ENCODE measurements at regions not wholly inside any gene's neighbourhood (a gene's known extent, or its start where the extent isn't known, plus 50 kb on each side); places are given as distances from the start of the nearest gene placed in this dataset.
"Not testable (repeated sequence)": the region's sequence is repeated elsewhere in the genome, so short reads cannot be mapped to it uniquely, and the experiment has no call there.

DNA sequence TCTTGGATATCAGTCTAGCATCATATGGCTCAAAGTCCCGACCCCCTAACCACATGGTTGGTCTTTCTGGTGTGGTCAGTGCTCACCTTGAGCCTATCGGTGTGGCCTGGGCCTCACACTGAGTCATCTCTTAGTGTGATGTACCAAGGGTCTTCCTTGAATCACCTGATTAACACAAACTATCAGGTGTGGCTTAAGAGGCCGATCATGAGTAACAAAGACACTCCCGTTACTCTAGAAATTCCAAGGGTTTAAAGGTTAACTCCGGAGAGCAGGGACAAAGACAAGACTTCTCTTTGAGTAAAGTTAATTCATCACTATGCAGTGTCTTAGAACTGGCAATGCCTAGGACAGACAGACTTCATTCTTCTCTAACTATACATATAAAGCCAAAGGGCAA, 52.3 kb upstream of the ARMC3 start:
- no peak for DNase-seq

DNA sequence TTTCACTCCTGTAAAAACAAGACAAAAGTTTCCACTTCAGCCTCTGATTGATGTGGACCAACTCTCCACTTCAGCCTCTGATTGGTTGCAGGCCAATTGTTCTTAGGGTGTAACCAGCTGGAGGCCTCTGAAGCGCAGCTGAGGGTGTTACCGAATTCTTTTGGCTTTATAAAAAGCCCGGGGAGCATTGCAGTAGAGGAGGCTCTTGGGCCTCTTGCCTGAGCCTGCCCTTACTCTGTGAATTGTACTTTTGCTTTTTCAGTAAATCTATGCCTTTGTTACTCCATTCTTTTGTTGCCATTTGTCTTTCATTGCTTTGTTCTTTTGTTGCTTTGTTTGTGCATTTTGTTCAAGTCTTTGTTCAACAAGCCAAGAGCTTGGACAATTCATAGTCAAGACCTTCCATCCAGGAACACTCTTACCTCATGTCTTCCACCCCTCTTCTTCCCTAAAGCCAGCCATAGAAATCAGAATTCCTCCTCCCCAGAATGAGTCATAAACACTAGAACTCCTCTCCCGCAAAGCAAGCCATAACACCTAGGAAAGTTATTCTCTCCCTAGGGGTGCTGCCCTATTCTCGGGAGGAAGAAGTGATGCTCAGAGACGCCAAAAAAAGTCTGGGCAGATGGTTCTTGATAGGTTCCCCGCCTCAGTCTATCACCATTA, 53.5 kb upstream of the ARMC3 start:
- no peak for DNase-seq

DNA sequence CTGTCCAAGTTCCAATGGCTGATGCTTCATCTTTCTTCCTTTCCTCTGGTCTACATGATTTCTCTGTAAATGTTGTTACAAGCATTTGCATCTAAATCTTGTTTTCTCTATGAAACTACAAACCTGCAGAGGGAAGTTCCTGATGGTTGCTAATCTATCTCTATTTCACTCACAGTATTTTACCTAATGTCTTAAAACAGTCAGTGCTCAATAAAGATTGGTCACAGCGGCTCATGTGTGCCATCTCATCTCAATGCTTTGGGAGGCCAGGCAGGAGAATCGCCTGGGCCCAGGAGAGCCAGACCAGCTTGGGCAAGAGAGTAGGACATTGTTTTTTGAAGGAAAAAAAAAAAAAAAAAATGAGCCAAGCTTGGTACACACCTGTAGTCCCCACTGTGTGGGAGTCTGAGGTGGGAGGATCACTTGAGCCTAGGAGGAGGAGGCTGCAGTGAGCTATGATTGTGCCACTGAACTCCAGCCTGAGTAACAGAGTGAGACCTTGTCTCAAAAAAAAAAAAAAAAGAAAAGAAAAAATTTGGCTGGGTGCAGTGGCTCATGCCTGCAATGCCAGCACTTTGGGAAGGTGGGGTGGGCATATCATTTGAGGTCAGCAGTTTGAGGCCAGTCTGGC, 71.3 kb upstream of the ARMC3 start:
- DNase-seq, result no peak

DNA sequence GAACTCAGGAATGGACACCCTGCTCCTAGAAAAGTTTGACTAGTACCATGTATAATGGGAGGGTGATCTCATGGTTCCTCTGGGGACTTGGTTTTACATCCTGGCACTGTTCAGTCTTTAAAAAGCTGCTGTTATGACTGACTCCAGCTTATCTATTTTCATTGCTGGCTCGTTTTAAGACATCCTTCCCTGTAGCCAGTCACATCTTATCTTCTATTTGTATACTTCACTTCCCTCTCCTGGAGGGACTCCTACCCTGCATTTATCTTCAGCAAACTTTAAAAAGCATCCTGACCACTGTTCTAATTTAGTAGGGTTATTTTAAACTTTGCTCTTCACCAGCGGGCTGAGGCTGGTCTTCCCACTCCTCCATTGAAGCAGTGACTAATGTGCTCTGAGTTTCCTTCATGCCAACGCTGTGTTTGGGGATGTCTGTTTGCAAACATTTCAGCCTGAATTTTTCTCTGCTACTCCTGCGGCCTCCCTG, 72.9 kb upstream of the ARMC3 start:
- DNase-seq, result no peak

DNA sequence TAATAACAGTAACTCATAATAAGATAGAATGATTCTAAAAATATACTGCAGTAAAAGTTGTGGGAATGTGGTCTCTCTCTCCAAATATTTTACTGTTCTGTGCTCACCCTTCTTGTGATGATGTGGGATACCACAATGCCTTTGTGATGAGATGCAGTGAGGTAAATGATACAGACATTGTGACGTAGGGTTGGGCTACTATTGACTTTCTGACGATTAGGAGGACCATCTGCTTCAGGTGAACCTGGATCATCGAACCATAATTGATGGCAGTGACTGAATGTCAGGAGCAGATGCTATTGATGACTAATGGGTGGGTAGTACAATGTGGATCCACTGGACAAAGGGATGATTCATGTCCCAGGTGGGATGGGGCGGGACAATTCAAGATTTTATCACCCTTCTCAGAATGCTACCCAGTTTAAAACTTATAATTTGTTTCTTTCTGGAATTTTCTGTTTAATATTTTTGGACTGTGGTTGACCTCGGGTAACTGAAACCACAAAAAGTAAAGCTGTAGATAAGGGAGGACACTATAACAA, 73.9 kb upstream of the ARMC3 start:
- no peak for DNase-seq

DNA sequence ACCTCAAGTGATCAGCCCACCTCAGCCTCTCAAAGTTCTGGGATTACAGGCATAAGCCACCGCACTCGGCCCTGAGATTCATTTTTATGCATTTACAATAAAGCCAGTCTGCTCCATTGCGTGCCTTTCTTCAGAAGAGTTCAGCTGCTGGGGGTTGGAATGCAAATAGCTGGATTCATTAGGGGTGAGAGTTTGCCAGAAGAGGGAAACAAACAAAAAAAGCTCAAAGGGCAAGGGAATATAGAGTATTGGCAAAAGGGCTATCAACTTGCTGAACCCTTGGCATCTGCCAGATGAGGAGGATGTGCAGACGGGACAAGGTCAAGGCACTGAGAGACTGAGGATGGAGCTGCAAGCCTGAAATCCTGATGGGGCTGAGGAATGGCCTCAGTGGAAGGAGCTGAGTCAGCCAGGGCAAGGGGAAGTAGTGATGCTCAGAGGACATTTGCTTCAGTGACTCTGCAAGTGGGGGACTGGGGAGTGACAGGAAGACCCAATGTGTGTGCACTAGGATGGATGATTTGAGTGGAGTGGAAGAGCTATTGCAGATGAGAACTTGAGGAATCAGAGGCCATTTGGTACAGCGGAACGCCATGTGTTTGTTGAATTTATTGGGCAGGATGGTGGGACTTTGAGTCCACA, 75.0 kb upstream of the ARMC3 start:
- DNase-seq, result no peak

DNA sequence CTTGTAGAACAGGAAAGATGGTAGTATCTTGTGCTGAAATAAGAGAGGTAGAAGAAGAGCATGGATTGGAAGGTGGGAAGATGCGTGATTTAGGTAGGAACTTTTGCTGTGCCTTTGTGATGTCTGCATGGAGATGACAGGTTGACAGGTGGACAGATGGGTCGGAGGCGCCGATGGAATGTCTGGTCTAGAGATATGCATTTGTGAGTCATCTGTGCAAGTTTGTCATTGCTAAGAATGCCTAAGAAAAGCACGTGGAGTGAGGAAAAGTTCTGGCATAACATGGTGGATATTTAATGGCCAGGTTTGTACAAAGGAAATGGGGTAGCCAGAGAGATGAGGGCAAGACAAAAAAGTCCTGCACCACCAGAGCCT, 76.0 kb upstream of the ARMC3 start:
- DNase-seq, result no peak

DNA sequence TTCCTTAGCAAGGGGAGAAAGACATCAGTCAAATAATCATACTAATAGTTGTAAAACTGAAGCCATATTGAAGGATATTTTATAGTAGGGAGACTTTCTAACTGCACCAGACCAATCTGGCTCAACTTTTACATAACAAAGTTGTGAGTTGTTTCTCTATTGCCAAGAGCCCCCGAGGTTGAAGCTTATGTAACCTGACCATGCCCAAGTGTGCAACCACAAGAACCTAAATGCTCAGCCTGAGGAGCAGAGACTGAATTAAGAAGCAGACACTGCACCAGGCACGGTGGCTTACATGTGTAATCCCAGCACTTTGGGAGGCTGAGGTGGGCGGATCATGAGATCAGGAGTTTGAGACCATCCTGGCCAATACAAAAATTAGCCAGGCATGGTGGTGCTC, 77.3 kb upstream of the ARMC3 start:
- no peak for DNase-seq

DNA sequence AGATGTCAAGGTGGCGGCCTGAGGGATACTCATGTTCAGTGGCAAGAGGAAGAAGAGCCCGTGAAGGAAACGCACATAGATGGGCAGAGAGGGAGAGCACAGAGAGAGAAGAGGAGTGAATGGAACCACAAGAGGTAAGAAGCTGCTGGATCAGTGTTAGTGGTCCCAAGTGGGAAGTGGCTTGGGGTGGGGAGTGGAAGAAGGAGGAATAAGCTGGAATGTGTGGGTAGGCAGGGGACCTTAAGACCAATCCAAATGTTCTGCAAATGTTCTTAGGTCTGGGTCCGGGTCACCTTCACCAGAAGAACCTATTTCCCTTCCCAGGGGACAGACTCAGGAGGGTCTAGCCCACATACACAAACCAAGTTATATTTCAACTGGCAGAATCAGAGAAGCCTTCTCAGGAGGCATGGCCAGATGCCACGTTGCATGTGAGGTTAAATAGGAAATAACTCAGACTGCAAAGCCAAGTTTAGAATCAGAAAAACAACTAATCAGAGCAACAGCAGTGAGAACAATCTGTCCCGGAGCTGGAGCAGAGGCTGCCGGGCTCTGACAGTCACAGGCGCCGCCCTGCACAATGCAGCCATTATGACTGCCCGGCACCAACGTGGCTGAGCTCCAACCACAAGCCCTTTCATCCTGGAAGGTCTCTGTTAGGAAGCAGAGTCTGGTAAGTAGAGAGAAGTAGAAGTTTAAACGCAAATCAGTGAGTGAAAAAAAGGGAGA, 78.6 kb upstream of the ARMC3 start:
- DNase-seq, result no peak

DNA sequence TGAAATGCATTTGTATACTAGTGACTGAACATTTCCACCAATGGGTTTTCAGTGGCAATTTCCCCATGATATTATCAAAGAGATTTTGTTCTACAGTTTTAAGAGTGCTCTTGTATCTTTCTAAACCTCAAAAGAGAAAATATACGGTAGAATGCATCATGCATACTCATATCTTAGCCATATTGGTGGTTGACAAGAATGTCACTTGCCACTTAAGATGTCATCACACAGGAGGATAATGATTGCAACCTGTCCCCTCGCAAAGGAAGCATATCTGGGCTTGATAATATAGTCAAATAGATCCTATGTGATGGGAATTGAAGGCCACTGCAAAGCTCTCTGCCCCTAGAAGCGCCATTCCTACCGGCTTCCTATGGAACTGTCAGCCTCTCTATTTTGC, 79.3 kb upstream of the ARMC3 start:
- DNase-seq, result no peak

DNA sequence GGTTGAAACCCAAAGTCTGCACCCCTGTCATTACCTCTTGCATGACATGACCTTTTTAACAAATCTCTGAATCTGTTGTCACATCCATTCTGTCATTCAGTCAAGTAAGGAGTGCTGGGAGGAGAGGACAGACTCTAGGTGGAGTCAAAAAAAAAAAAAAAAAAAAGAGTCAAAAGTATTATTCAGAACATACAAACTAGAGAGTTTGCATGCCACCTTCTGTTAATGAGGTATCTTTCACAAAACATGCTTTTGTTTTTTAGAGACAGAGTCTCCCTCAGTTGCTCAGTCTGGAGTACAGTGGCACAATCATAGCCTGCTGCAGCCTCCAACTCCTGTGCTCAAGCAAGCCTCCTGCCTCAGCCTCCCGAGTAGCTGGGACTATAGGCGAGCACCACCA, 81.6 kb upstream of the ARMC3 start:
- DNase-seq, result no peak

DNA sequence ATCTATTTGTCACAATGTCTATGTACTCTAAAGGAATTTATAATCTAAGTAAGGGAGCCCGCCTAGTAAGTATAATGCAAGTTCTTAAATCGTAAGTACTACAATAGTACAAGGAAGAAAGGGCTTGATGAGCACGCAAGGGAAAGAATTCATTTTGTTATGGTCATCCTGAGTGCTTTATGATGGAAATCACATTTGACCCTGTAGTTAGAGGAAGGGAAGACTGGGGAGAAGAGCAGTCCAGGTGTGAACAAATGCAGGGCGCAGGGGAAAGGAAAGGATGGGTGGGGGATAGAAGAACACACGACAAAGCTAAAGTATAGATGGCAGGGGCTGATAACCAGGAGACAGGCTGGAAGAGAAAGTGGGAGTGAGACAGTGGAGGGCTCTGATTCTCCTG, 88.2 kb upstream of the ARMC3 start:
- DNase-seq, result no peak

DNA sequence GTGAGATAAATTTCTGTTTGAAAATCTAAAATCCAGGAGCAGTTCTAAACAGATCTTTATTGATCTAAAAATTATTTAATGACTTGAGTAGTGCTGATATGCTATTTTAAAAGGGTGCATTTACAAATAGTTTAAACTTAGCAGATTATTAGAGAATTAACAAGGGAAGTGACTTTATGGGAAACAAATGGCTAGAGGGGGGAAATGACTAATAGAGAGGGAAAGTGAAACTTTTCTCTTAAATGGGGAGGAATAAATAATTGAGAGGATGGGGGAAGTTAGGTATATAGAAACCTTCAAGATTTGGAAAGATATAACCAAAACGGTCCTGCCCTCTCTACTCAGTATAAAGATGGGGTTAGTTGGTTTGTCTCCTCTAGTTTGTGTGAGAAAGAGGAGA, 90.1 kb upstream of the ARMC3 start:
- DNase-seq, result no peak

DNA sequence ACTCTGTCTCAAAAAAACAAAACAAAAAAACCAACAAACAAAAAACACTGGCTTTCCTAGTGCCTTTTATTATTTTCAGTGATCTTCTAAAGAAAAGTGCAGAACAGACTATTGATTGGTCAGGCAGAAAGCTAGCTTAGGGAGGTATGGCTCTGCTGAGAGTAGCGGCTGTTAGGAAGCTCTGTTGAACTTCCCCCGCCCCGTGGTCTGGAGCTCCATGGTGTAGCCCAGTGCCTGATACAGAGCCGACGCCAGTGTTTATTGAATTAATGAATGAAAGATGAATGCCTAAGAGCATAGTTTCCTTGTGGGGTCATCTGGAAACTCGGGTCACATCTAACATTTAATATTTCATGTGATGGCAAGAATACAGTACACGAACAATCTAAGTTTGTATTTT, 90.5 kb upstream of the ARMC3 start:
- DNase-seq, result no peak

DNA sequence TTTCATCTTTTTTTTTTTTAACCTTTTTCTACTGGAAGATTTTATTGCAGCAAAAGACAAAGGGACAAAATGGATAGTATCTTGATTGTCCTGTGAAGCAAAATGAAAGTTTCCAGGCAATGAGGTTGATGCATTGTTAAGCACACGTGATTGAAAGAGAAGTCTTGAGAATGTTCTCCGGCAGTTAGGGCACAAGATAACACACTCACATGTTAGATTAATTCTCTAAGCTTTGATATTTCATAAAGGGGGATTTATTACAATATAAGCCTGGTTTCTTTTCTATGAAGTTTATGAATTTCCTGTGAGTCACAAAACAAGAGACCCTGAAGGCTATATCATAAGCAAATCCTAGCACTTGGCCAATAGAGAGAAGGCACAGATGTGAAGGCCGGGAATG, 93.4 kb upstream of the ARMC3 start:
- DNase-seq, result no peak

DNA sequence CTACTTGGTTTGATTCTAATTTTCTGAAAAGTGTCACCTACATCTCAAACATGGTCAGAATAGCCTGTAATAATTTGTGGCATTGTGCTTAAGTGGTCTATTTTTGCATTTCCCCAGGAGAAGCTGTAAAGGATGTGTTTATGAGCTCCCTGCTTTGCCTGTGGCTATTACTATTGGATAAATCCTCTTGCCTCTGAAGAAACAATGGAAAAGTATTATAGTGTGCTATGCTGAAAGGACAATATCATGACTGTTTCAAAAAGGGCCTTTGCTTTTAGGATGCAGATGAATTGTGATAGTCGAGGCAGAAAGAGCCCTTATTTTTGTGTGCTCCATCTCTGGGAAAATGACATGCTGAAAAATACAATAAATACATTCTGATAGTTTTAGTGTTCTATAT, 94.1 kb upstream of the ARMC3 start:
- DNase-seq, result no peak

DNA sequence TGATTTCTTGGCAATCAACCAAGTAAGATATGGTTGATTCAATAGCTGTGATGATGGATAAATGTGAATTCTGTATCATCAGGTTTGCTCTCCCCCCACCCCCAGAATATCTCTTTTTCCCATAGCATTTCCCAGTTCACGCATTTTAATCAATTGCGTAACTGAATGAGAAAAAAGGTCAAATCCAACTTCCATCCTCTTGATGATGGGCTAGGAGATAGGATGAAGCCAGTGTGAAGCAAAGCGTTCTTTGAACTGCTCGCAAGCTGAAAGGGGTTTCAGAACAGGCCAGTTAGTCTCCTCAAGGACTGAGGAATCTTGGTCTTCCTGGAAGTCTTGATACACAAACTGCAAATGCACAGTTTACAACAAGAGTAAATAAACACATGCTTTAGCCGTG, 94.5 kb upstream of the ARMC3 start:
- no peak for DNase-seq

DNA sequence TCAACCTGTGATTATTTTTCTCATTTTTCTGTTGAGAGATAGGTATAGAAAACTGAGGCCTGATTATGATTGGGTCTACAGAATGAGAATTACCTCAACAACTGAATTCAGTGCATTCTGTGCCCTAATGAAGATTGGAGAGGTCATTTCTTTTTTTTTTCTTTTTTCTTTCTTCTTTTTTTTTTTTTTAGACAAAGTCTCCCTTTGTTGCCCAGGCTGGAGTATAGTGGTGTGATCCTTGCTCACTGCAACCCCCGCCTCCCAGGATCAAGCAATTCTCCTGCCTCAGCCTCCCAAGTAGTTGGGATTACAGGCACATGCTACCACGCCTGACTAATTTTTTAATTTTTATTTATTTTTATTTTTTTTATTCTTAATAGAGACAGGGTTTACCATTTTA, 95.0 kb upstream of the ARMC3 start:
- no peak for DNase-seq

DNA sequence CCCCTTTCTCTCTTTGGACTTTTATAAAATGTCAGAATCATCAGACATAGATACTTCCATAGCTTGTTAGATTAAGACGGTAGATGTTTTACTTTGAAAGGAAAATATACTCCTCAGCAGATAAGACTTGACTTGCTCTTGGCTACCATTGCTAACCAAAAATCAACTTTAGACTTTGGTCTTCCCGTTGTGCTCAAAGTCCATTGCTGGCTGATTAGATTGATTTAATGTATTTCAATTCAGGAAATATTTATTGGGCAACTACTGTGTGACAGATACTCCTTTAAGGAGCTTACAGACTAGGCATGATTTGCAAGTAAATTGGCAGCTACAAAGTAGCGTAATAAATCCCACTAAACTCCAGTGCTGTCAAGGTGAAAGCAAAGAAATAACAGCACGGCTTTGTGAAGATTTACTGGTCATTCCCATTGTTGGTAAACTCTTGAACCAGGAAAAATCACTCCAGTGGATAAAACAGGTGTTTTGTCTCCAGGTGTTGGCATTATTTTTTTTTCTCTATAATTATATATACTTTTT, 95.7 kb upstream of the ARMC3 start:
- DNase-seq, result no peak

DNA sequence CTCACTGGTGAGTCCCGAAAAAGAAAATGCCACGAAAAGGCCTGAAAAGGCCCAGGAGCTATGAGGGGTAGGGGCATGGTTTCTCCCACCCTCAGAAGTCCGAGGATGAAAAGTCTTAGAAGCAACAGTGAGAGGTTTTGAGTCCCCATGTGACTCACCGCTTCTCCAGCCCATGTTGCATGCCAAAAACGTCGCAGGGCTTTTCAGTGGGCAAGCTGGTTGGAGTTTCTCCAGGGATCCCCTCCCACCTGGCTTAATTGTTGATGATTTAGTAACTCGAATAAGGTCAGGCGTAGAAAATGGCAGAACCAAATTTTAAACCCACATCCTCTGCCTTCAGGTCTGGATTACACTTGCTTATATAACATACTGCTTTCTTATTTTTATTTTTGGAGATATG, 96.3 kb upstream of the ARMC3 start:
- DNase-seq, result no peak

DNA sequence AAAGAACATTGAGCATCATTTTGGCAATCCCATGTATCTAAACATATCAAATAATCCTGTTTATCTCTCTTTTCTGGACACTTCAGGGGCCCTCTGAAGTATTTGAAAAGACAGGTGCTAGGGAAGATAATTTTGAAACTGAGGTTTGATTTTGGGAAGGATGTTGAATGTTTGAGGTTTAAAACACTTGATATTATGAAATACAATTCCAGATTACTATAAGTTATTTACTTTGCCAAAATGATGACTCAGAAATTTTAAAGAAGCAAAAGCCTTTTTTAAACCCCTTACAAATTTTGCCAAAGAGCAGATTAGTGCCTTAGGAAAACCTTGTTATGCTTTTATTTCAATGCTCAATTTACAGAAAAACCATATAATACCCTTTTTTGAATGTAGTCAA, 99.1 kb upstream of the ARMC3 start:
- not testable (repeated sequence) for DNase-seq

DNA sequence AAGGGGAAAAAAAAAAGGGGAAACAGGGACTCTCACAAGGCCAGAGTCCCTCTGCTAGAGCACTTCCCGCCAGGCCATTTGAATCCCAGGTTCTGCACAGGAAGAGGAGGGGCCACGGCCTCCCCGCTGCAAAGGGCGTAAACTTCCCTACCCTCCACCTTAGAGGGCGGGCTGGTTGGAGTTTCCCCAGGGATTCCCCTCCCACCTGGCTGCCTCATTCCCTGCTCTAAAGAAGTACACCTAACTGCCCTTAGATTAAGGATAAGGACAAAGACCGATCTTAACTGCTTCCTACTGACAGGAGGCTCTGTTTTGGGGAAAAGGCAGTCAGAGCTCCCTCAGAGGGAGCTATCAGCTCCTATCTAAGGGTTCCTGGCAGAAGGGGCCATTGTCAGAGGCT, 102.0 kb upstream of the ARMC3 start:
- no peak for DNase-seq

DNA sequence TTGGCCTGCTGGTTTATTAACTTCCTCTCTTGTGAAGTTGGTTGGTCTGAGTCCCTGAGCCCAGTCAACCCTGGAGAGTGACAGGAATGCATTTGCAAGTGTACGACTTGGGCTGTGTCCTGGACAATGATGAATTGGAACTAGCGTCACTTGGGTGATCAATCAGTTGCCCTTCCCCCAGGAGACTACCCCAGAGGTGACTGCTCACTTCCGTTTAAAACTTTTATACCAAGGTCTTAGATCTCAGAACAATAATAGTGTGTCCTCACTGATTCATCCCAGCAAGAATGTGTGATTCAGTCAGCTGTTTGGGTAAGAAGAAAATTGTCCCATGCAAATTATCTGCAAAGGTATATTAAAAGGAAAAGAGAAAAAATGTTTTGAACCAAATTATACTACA, 102.9 kb upstream of the ARMC3 start:
- DNase-seq, result no peak
